LNCAP (cell line): ENCODE measurements at regions not wholly inside any gene's neighbourhood (a gene's known extent, or its start where the extent isn't known, plus 50 kb on each side); places are given as distances from the start of the nearest gene placed in this dataset.

ENCODE experiments used
- CTCF ChIP-seq: fragments of 450-650 bp; IDR thresholded peaks from 2 replicates; pipeline ENCODE4 v1.5.1; 2017; ENCODE audit warnings: mild to moderate bottlenecking

- TF ChIP-seq CTCF, result no peak
These were observed 997.3 kb downstream of the ARAP2 start for GRCh38 chr4:35247047-35247446.

- no peak for TF ChIP-seq CTCF
These were observed 994.0 kb downstream of the ARAP2 start for GRCh38 chr4:35250331-35250730.

DNA sequence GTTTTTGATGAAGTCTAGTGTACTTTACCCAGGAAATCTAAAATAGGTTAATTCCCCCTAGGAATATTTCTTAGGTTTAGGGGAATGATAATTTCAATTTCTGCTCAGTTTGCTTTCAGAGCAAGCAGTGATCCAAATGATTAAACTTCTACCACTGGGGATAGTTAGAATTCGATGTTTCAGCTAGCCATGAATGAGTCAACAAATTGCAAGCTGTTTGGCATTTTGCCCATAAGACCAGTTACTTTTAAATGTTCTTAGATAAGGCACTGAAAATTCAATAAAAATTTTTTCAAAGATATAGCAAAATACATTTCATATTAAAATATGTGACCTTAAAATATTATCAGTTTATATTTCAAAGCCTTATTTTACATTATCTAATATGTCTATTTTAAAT is 993.6 kb downstream of the ARAP2 start:
- TF ChIP-seq CTCF, result no peak

DNA sequence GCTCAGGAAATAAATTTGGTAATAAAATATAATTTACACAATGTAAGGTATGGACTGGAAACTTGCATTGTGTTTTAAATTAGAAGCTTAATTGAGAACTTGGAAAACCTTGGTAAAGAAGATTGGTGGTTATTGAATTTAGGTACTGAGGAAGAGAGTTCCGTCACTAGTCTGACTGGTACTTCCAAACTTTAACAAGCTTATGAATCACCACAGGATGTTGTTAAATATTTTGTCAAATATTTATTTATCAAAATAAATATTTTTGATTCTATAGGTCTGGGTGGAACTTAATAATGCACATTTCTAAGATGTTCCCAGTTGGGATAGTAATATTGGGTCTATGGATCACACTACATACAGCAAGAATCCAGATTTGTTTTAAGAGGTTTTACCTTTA is 992.2 kb downstream of the ARAP2 start:
- no peak for TF ChIP-seq CTCF

DNA sequence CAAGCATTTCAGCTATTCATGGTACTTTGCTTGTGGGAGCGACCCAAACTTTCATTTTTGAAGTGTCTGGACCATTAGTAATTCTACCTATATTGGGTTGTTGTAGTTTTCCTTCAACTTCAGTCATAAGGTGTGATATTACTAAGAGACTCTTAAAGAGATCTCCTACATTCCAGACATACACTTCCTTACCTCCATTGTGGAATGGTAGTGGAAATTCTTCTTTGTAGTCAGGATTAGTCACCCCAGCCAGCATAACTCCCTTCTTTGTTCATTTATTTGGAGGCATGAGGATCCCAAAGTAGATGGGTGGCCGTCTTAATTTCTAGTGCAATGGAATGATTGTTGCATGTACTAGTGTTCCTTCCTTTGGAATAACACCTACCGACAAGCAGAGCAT is 991.4 kb downstream of the ARAP2 start:
- no peak for TF ChIP-seq CTCF

GRCh38 chr4:35253331-35253730 is 991.0 kb downstream of the ARAP2 start:
- no peak for TF ChIP-seq CTCF

- no peak for TF ChIP-seq CTCF
These were observed 957.9 kb downstream of the ARAP2 start for GRCh38 chr4:35286434-35286833.

GRCh38 chr4:35300996-35301774 is 943.1 kb downstream of the ARAP2 start:
- TF ChIP-seq CTCF, result no peak
